GM23338 (cell line): ENCODE measurements at regions not wholly inside any gene's neighbourhood (a gene's known extent, or its start where the extent isn't known, plus 50 kb on each side); places are given as distances from the start of the nearest gene placed in this dataset.

Experiments
- ATAC-seq: fragments of 200-7000 bp; cut with Tn5 transposase; 3 replicates; pipeline ENCODE4 v1.9.1; 2020
- DNase-seq: peaks from one replicate; pipeline ENCODE4 v3.0.0-alpha.2; 2015; ENCODE audit warnings: low spot score
- H2AFZ ChIP-seq: fragments of 200-600 bp; sonication (generic); 2 replicates; pipeline ENCODE4 v1.8.0; 2016; ENCODE audit warnings: antibody characterized with exemption, mild to moderate bottlenecking, moderate library complexity
- H3F3A ChIP-seq: fragments of 200-600 bp; sonication (generic); replicated peaks from 2 replicates; pipeline ENCODE4 v1.8.0; 2017; ENCODE audit warnings: antibody characterized with exemption, mixed run types, low read depth
- H3K27ac ChIP-seq: fragments of 200-600 bp; sonication (generic); 2 replicates; pipeline ENCODE4 v1.6.1; 2016; ENCODE audit warnings: low read depth
- H3K27me3 ChIP-seq: fragments of 200-600 bp; sonication (generic); 2 replicates; pipeline ENCODE4 v1.8.0; 2016; ENCODE audit warnings: mild to moderate bottlenecking, mixed run types, moderate library complexity; ENCODE audit not compliant: insufficient read depth
- H3K36me3 ChIP-seq: fragments of 200-600 bp; sonication (generic); 2 replicates; pipeline ENCODE4 v1.8.0; 2016; ENCODE audit warnings: mild to moderate bottlenecking; ENCODE audit not compliant: insufficient read depth
- H3K4me1 ChIP-seq: fragments of 200-600 bp; sonication (generic); 2 replicates; pipeline ENCODE4 v1.8.0; 2016; ENCODE audit warnings: mild to moderate bottlenecking, moderate library complexity; ENCODE audit not compliant: insufficient read depth
- H3K4me2 ChIP-seq: fragments of 200-600 bp; sonication (generic); 2 replicates; pipeline ENCODE4 v1.7.1; 2017; ENCODE audit warnings: mixed run types
- H3K4me3 ChIP-seq: fragments of 200-600 bp; sonication (generic); 2 replicates; pipeline ENCODE4 v1.6.1; 2016; ENCODE audit warnings: mixed run types
- H3K79me2 ChIP-seq: fragments of 200-600 bp; sonication (generic); replicated peaks from 2 replicates; pipeline ENCODE4 v1.8.0; 2017; ENCODE audit warnings: mild to moderate bottlenecking; ENCODE audit not compliant: insufficient read depth
- H3K9me2 ChIP-seq: fragments of 200-600 bp; sonication (generic); 2 replicates; pipeline ENCODE4 v1.8.0; 2017; ENCODE audit not compliant: insufficient read depth
- H4K20me1 ChIP-seq: fragments of 200-600 bp; sonication (generic); replicated peaks from 2 replicates; pipeline ENCODE4 v1.8.0; 2017; ENCODE audit warnings: mild to moderate bottlenecking; ENCODE audit not compliant: insufficient read depth
- H3K27ac Mint-ChIP-seq: 2 replicates; pipeline ENCODE4 v1.8.0; 2020; ENCODE audit warnings: inconsistent platforms, mild to moderate bottlenecking, moderate library complexity, mixed read lengths
- H3K27me3 Mint-ChIP-seq: 3 replicates; pipeline ENCODE4 v1.8.0; 2022; ENCODE audit warnings: low read depth, mild to moderate bottlenecking, moderate library complexity, mixed read lengths, inconsistent platforms; ENCODE audit not compliant: insufficient read depth, poor library complexity
- H3K36me3 Mint-ChIP-seq: 3 replicates; pipeline ENCODE4 v1.8.0; 2021; ENCODE audit warnings: low read depth, mild to moderate bottlenecking, inconsistent platforms, moderate library complexity, mixed read lengths
- H3K4me1 Mint-ChIP-seq: 3 replicates; pipeline ENCODE4 v1.8.0; 2020; ENCODE audit warnings: mild to moderate bottlenecking, inconsistent platforms, mixed read lengths
- H3K4me3 Mint-ChIP-seq: 3 replicates; pipeline ENCODE4 v1.8.0; 2021; ENCODE audit warnings: moderate library complexity, mild to moderate bottlenecking, inconsistent platforms, mixed read lengths
- H3K9me3 Mint-ChIP-seq: 3 replicates; pipeline ENCODE4 v1.8.0; 2020; ENCODE audit warnings: moderate library complexity, mild to moderate bottlenecking, inconsistent platforms, mixed read lengths
- CREB1 ChIP-seq: fragments of 250-450 bp; sonication (Bioruptor Pico); IDR thresholded peaks from 2 replicates; pipeline ENCODE4 v1.5.0; 2020; ENCODE audit warnings: low read depth, mild to moderate bottlenecking, moderate library complexity
- EZH2 ChIP-seq: fragments of 200-600 bp; sonication (generic); IDR thresholded peaks from one replicate; pipeline ENCODE4 v1.8.0; 2017; ENCODE audit warnings: antibody characterized with exemption, mild to moderate bottlenecking, low read depth; ENCODE audit not compliant: unreplicated experiment
- EZH2phosphoT487 ChIP-seq: fragments of 200-600 bp; sonication (generic); IDR thresholded peaks from one replicate; pipeline ENCODE4 v1.8.1; 2018; ENCODE audit warnings: antibody characterized with exemption; ENCODE audit not compliant: unreplicated experiment
- JUNB ChIP-seq: IDR thresholded peaks from one replicate; pipeline ENCODE4 v1.6.1; 2016; ENCODE audit warnings: antibody characterized with exemption; ENCODE audit not compliant: unreplicated experiment
- NANOG ChIP-seq: IDR thresholded peaks from 2 replicates; pipeline ENCODE4 v1.6.1; 2016; ENCODE audit warnings: antibody characterized with exemption, borderline replicate concordance
- POLR2AphosphoS5 ChIP-seq: IDR thresholded peaks from 2 replicates; pipeline ENCODE4 v1.6.1; 2016; ENCODE audit warnings: antibody characterized with exemption, low read depth
- STAT1 ChIP-seq: IDR thresholded peaks from one replicate; pipeline ENCODE4 v1.6.1; 2016; ENCODE audit warnings: antibody characterized with exemption; ENCODE audit not compliant: unreplicated experiment
- ZNF114 ChIP-seq: fragments of 250-450 bp; sonication (Bioruptor Pico); IDR thresholded peaks from 2 replicates; pipeline ENCODE4 v1.5.0; 2020; ENCODE audit warnings: mild to moderate bottlenecking, moderate library complexity
- ZNF331 ChIP-seq: fragments of 250-450 bp; sonication (Bioruptor Pico); IDR thresholded peaks from 2 replicates; pipeline ENCODE4 v1.5.0; 2020; ENCODE audit warnings: low read depth, mild to moderate bottlenecking, moderate library complexity
- TF ChIP-seq, protein P1 (sequence below): IDR thresholded peaks from one replicate; pipeline ENCODE4 v1.6.1; 2018; ENCODE audit warnings: antibody characterized with exemption; ENCODE audit not compliant: unreplicated experiment
- TF ChIP-seq, protein P2 (sequence below): fragments of 250-450 bp; sonication (Bioruptor Pico); IDR thresholded peaks from 2 replicates; pipeline ENCODE4 v1.5.0; 2020; ENCODE audit warnings: mild to moderate bottlenecking, moderate library complexity
- TF ChIP-seq, protein P3 (sequence below): IDR thresholded peaks from 2 replicates; pipeline ENCODE4 v1.6.1; 2016; ENCODE audit warnings: antibody characterized with exemption
- TF ChIP-seq, protein P4 (sequence below), 2 experiments: fragments of 200-600 bp in 1 of 2; sonication (generic) in 1 of 2; conservative IDR thresholded peaks; 2 replicates each; pipeline versions ENCODE4 v1.5.1 to v1.6.1; 2016 to 2017; ENCODE audit warnings: antibody characterized with exemption in 2 of 2, low read depth in 2 of 2, mild to moderate bottlenecking in 2 of 2, moderate library complexity in 1 of 2

DNA sequence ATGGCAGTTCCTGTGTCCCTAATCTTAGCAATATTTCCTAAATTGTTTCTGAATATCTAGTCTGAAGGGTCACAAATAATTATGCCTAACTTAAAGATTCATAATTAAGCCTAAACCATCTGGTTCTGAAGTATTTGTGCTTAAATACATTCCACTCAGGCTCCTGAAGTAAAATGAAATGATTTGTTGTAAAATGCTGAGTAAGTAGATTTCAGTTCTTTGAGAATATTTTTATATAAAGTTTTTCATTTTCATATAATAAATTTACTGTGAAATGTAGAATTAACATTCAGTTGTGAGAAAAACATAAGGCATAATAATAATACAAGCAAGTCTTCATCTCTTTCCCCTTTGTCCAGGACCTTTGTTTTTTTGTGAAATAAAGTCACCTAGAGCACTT, 330.6 kb upstream of the IMPG1 start:
- Mint-ChIP-seq H3K9me3 (no peaks in the 10 kb centered on the region; the same call in 2 of the 3 replicates), H3K36me3 (no peaks in the 10 kb centered on the region), H3K27me3 (no peaks in the 10 kb centered on the region), H3K27ac (no peak overlapping the region), H3K4me1 (no peaks in the 10 kb centered on the region), H3K4me3 (no peak overlapping the region)
- Histone ChIP-seq H4K20me1 (no peaks in the 10 kb centered on the region), H3K27ac (no peak overlapping the region), H3K4me3 (no peak overlapping the region), H2AFZ (no peak overlapping the region), H3K79me2 (no peaks in the 10 kb centered on the region), H3K4me1 (no peaks in the 10 kb centered on the region), H3F3A (no peaks in the 10 kb centered on the region), H3K9me2 (no peaks in the 10 kb centered on the region), H3K36me3 (no peaks in the 10 kb centered on the region), H3K27me3 (no peaks in the 10 kb centered on the region), H3K4me2 (no peak overlapping the region)
- no peak for ATAC-seq
- TF ChIP-seq, protein P1, sequence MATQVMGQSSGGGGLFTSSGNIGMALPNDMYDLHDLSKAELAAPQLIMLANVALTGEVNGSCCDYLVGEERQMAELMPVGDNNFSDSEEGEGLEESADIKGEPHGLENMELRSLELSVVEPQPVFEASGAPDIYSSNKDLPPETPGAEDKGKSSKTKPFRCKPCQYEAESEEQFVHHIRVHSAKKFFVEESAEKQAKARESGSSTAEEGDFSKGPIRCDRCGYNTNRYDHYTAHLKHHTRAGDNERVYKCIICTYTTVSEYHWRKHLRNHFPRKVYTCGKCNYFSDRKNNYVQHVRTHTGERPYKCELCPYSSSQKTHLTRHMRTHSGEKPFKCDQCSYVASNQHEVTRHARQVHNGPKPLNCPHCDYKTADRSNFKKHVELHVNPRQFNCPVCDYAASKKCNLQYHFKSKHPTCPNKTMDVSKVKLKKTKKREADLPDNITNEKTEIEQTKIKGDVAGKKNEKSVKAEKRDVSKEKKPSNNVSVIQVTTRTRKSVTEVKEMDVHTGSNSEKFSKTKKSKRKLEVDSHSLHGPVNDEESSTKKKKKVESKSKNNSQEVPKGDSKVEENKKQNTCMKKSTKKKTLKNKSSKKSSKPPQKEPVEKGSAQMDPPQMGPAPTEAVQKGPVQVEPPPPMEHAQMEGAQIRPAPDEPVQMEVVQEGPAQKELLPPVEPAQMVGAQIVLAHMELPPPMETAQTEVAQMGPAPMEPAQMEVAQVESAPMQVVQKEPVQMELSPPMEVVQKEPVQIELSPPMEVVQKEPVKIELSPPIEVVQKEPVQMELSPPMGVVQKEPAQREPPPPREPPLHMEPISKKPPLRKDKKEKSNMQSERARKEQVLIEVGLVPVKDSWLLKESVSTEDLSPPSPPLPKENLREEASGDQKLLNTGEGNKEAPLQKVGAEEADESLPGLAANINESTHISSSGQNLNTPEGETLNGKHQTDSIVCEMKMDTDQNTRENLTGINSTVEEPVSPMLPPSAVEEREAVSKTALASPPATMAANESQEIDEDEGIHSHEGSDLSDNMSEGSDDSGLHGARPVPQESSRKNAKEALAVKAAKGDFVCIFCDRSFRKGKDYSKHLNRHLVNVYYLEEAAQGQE = no peak
- TF ChIP-seq STAT1 = no peak
- TF ChIP-seq, protein P2, sequence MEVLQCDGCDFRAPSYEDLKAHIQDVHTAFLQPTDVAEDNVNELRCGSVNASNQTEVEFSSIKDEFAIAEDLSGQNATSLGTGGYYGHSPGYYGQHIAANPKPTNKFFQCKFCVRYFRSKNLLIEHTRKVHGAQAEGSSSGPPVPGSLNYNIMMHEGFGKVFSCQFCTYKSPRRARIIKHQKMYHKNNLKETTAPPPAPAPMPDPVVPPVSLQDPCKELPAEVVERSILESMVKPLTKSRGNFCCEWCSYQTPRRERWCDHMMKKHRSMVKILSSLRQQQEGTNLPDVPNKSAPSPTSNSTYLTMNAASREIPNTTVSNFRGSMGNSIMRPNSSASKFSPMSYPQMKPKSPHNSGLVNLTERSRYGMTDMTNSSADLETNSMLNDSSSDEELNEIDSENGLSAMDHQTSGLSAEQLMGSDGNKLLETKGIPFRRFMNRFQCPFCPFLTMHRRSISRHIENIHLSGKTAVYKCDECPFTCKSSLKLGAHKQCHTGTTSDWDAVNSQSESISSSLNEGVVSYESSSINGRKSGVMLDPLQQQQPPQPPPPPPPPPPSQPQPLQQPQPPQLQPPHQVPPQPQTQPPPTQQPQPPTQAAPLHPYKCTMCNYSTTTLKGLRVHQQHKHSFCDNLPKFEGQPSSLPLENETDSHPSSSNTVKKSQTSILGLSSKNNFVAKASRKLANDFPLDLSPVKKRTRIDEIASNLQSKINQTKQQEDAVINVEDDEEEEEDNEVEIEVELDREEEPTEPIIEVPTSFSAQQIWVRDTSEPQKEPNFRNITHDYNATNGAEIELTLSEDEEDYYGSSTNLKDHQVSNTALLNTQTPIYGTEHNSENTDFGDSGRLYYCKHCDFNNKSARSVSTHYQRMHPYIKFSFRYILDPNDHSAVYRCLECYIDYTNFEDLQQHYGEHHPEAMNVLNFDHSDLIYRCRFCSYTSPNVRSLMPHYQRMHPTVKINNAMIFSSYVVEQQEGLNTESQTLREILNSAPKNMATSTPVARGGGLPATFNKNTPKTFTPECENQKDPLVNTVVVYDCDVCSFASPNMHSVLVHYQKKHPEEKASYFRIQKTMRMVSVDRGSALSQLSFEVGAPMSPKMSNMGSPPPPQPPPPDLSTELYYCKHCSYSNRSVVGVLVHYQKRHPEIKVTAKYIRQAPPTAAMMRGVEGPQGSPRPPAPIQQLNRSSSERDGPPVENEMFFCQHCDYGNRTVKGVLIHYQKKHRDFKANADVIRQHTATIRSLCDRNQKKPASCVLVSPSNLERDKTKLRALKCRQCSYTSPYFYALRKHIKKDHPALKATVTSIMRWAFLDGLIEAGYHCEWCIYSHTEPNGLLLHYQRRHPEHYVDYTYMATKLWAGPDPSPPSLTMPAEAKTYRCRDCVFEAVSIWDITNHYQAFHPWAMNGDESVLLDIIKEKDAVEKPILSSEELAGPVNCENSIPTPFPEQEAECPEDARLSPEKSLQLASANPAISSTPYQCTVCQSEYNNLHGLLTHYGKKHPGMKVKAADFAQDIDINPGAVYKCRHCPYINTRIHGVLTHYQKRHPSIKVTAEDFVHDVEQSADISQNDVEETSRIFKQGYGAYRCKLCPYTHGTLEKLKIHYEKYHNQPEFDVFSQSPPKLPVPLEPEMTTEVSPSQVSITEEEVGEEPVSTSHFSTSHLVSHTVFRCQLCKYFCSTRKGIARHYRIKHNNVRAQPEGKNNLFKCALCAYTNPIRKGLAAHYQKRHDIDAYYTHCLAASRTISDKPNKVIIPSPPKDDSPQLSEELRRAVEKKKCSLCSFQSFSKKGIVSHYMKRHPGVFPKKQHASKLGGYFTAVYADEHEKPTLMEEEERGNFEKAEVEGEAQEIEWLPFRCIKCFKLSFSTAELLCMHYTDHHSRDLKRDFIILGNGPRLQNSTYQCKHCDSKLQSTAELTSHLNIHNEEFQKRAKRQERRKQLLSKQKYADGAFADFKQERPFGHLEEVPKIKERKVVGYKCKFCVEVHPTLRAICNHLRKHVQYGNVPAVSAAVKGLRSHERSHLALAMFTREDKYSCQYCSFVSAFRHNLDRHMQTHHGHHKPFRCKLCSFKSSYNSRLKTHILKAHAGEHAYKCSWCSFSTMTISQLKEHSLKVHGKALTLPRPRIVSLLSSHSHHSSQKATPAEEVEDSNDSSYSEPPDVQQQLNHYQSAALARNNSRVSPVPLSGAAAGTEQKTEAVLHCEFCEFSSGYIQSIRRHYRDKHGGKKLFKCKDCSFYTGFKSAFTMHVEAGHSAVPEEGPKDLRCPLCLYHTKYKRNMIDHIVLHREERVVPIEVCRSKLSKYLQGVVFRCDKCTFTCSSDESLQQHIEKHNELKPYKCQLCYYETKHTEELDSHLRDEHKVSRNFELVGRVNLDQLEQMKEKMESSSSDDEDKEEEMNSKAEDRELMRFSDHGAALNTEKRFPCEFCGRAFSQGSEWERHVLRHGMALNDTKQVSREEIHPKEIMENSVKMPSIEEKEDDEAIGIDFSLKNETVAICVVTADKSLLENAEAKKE = no peak
- TF ChIP-seq ZNF114 (CRISPR knock-in tag) = no peak
- no peak for TF ChIP-seq EZH2phosphoT487
- no peak for TF ChIP-seq EZH2
- TF ChIP-seq, protein P3, sequence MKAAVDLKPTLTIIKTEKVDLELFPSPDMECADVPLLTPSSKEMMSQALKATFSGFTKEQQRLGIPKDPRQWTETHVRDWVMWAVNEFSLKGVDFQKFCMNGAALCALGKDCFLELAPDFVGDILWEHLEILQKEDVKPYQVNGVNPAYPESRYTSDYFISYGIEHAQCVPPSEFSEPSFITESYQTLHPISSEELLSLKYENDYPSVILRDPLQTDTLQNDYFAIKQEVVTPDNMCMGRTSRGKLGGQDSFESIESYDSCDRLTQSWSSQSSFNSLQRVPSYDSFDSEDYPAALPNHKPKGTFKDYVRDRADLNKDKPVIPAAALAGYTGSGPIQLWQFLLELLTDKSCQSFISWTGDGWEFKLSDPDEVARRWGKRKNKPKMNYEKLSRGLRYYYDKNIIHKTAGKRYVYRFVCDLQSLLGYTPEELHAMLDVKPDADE = no peak
- TF ChIP-seq POLR2AphosphoS5 = no peak
- TF ChIP-seq JUNB = no peak
- no peak for TF ChIP-seq NANOG
- TF ChIP-seq ZNF331 (CRISPR knock-in tag) = no peak
- TF ChIP-seq, protein P4, sequence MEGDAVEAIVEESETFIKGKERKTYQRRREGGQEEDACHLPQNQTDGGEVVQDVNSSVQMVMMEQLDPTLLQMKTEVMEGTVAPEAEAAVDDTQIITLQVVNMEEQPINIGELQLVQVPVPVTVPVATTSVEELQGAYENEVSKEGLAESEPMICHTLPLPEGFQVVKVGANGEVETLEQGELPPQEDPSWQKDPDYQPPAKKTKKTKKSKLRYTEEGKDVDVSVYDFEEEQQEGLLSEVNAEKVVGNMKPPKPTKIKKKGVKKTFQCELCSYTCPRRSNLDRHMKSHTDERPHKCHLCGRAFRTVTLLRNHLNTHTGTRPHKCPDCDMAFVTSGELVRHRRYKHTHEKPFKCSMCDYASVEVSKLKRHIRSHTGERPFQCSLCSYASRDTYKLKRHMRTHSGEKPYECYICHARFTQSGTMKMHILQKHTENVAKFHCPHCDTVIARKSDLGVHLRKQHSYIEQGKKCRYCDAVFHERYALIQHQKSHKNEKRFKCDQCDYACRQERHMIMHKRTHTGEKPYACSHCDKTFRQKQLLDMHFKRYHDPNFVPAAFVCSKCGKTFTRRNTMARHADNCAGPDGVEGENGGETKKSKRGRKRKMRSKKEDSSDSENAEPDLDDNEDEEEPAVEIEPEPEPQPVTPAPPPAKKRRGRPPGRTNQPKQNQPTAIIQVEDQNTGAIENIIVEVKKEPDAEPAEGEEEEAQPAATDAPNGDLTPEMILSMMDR (conservative IDR thresholded peaks at IDR 0.05; ENCODE audit: low read depth in 2 of 2) = no peak
- no peak for TF ChIP-seq CREB1 (CRISPR knock-in tag)
- no peak for DNase-seq
